Sigmoid colon (tissue), 4 donors: ENCODE measurements at regions not wholly inside any gene's neighbourhood (a gene's known extent, or its start where the extent isn't known, plus 50 kb on each side); places are given as distances from the start of the nearest gene placed in this dataset.

ENCODE experiments used
- CTCF ChIP-seq, 4 experiments: fragments of 450-650 bp in 3 of 4; fragments of 200-600 bp in 1 of 4; IDR thresholded peaks; one replicate each; pipeline ENCODE4 v1.5.1; 2016 to 2019; ENCODE audit warnings: antibody characterized with exemption in 4 of 4, mild to moderate bottlenecking in 3 of 4, moderate library complexity in 2 of 4
- EP300 ChIP-seq, 4 donors: sonication (generic); formaldehyde crosslinking; IDR thresholded peaks; one replicate each; pipeline ENCODE4 v1.6.1; 2017; ENCODE audit warnings: antibody characterized with exemption in 4 of 4
- POLR2A ChIP-seq, 2 donors: fragments of 450-650 bp; IDR thresholded peaks; one replicate each; pipeline ENCODE4 v1.6.1; 2016; ENCODE audit warnings: antibody characterized with exemption in 2 of 2, mild to moderate bottlenecking in 2 of 2, moderate library complexity in 2 of 2

- TF ChIP-seq EP300 (IDR thresholded peaks at IDR 0.05) (no peak), CTCF (IDR thresholded peaks at IDR 0.05) (no peak), POLR2A (IDR thresholded peaks at IDR 0.05) (no peak)
Observed at GRCh38 chr7:33751443-33751842, 153.9 kb upstream of the BMPER start.
